SK-N-SH (cell line): ENCODE measurements at regions not wholly inside any gene's neighbourhood (a gene's known extent, or its start where the extent isn't known, plus 50 kb on each side); places are given as distances from the start of the nearest gene placed in this dataset.

Experiments
- CHD2 ChIP-seq: fragments of 150-350 bp; IDR thresholded peaks from 2 replicates; pipeline ENCODE4 v1.6.1; 2018; ENCODE audit warnings: low read length; ENCODE audit not compliant: partially characterized antibody
- EP300 ChIP-seq, 2 experiments: IDR thresholded peaks; 2 replicates each; pipeline versions ENCODE4 v1.4.0 to v1.6.1; 2012; ENCODE audit warnings: borderline replicate concordance in 1 of 2, low read depth in 1 of 2, low read length in 1 of 2
- TF ChIP-seq, protein P1 (sequence below): fragments of 200-600 bp; sonication (generic); IDR thresholded peaks from 2 replicates; pipeline ENCODE4 v1.6.1; 2017; ENCODE audit warnings: antibody characterized with exemption, mild to moderate bottlenecking, moderate library complexity

GRCh38 chr13:65562305-65562704 lies 1667.8 kb downstream of the PCDH9 start:
- TF ChIP-seq CHD2 (no peak), EP300 (IDR thresholded peaks at IDR 0.05; ENCODE audit: borderline replicate concordance in 1 of 2, low read depth in 1 of 2, low read length in 1 of 2) (no peak)
- TF ChIP-seq, protein P1, sequence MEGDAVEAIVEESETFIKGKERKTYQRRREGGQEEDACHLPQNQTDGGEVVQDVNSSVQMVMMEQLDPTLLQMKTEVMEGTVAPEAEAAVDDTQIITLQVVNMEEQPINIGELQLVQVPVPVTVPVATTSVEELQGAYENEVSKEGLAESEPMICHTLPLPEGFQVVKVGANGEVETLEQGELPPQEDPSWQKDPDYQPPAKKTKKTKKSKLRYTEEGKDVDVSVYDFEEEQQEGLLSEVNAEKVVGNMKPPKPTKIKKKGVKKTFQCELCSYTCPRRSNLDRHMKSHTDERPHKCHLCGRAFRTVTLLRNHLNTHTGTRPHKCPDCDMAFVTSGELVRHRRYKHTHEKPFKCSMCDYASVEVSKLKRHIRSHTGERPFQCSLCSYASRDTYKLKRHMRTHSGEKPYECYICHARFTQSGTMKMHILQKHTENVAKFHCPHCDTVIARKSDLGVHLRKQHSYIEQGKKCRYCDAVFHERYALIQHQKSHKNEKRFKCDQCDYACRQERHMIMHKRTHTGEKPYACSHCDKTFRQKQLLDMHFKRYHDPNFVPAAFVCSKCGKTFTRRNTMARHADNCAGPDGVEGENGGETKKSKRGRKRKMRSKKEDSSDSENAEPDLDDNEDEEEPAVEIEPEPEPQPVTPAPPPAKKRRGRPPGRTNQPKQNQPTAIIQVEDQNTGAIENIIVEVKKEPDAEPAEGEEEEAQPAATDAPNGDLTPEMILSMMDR: no peak
